ENCODE measurements at regions not wholly inside any gene's neighbourhood (a gene's known extent, or its start where the extent isn't known, plus 50 kb on each side); places are given as distances from the start of the nearest gene placed in this dataset.

- TF ChIP-seq, protein P1, sequence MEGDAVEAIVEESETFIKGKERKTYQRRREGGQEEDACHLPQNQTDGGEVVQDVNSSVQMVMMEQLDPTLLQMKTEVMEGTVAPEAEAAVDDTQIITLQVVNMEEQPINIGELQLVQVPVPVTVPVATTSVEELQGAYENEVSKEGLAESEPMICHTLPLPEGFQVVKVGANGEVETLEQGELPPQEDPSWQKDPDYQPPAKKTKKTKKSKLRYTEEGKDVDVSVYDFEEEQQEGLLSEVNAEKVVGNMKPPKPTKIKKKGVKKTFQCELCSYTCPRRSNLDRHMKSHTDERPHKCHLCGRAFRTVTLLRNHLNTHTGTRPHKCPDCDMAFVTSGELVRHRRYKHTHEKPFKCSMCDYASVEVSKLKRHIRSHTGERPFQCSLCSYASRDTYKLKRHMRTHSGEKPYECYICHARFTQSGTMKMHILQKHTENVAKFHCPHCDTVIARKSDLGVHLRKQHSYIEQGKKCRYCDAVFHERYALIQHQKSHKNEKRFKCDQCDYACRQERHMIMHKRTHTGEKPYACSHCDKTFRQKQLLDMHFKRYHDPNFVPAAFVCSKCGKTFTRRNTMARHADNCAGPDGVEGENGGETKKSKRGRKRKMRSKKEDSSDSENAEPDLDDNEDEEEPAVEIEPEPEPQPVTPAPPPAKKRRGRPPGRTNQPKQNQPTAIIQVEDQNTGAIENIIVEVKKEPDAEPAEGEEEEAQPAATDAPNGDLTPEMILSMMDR (IDR thresholded peaks at IDR 0.05; ENCODE audit: insufficient read depth, low read depth, low read length), result no peak
- TF ChIP-seq EZH2 (IDR thresholded peaks at IDR 0.05; ENCODE audit: insufficient read depth, low read length), result no peak
Measured at GRCh38 chr12:93142881-93143280, 213.8 kb upstream of the EEA1 start.

All from astrocyte (in vitro differentiated cells and primary cell).